ENCODE measurements at regions not wholly inside any gene's neighbourhood (a gene's known extent, or its start where the extent isn't known, plus 50 kb on each side); places are given as distances from the start of the nearest gene placed in this dataset.

DNA sequence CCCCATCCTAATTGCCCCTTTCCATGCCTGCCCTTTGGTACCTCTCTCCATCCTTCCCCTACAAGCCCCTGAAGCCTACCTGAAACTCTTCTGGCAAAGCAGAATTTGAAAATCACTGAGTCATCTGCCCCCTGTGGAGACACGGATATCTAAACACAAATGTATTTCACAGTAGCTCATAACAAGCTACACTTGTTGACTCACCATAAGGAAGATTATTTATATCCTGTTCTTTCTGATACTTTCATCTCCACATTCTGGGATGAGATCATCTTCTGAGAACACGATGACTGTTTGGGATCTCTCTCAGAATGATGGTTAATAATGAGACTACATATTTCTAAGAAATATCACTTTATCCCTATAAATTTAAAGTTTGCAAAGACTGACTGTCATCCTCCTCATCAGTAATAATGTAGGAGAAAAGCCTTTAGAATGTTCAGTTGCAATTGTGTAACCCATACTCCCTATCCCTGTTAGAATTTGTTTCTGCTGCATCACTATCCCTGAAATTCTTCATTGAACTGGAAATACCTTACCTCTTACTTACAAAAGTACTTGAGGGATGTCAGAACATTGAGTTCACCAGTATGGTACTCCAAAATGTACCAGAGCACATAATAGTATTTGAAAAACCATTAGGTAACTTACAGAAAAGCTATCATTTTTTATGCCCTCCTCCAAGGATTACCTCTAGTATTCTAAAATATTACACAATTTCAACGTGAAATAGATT is 116.1 kb upstream of the IL12A start (continued):
- TF ChIP-seq, protein P1, sequence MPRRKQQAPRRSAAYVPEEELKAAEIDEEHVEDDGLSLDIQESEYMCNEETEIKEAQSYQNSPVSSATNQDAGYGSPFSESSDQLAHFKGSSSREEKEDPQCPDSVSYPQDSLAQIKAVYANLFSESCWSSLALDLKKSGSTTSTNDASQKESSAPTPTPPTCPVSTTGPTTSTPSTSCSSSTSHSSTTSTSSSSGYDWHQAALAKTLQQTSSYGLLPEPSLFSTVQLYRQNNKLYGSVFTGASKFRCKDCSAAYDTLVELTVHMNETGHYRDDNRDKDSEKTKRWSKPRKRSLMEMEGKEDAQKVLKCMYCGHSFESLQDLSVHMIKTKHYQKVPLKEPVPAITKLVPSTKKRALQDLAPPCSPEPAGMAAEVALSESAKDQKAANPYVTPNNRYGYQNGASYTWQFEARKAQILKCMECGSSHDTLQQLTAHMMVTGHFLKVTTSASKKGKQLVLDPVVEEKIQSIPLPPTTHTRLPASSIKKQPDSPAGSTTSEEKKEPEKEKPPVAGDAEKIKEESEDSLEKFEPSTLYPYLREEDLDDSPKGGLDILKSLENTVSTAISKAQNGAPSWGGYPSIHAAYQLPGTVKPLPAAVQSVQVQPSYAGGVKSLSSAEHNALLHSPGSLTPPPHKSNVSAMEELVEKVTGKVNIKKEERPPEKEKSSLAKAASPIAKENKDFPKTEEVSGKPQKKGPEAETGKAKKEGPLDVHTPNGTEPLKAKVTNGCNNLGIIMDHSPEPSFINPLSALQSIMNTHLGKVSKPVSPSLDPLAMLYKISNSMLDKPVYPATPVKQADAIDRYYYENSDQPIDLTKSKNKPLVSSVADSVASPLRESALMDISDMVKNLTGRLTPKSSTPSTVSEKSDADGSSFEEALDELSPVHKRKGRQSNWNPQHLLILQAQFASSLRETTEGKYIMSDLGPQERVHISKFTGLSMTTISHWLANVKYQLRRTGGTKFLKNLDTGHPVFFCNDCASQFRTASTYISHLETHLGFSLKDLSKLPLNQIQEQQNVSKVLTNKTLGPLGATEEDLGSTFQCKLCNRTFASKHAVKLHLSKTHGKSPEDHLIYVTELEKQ (tag by site-specific recombination; IDR thresholded peaks at IDR 0.05; ENCODE audit: borderline replicate concordance) = peak; percentile 65; the same call in 1 of the 2 replicates
- TF ChIP-seq, protein P2, sequence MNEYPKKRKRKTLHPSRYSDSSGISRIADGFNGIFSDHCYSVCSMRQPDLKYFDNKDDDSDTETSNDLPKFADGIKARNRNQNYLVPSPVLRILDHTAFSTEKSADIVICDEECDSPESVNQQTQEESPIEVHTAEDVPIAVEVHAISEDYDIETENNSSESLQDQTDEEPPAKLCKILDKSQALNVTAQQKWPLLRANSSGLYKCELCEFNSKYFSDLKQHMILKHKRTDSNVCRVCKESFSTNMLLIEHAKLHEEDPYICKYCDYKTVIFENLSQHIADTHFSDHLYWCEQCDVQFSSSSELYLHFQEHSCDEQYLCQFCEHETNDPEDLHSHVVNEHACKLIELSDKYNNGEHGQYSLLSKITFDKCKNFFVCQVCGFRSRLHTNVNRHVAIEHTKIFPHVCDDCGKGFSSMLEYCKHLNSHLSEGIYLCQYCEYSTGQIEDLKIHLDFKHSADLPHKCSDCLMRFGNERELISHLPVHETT (tag by site-specific recombination; IDR thresholded peaks at IDR 0.05) = peak; percentile 82
- TF ChIP-seq ZNF664 (tag by site-specific recombination; IDR thresholded peaks at IDR 0.05) (no peak), RBAK (tag by site-specific recombination; IDR thresholded peaks at IDR 0.05) (no peak), ZNF776 (tag by site-specific recombination; IDR thresholded peaks at IDR 0.05; ENCODE audit: borderline replicate concordance) (no peak), GLIS2 (tag by site-specific recombination; IDR thresholded peaks at IDR 0.05) (no peak), ZNF624 (tag by site-specific recombination; IDR thresholded peaks at IDR 0.05) (no peak), ZNF768 (tag by site-specific recombination; IDR thresholded peaks at IDR 0.05) (no peak), SP7 (tag by site-specific recombination; IDR thresholded peaks at IDR 0.05) (peak; percentile 74), ZNF239 (tag by site-specific recombination; IDR thresholded peaks at IDR 0.05) (no peak), GFI1B (tag by site-specific recombination; IDR thresholded peaks at IDR 0.05) (no peak), IKZF3 (tag by site-specific recombination; IDR thresholded peaks at IDR 0.05) (peak; percentile 37; the same call in 1 of the 2 replicates), ZNF571 (tag by site-specific recombination; IDR thresholded peaks at IDR 0.05) (no peak), ZBTB17 (tag by site-specific recombination; IDR thresholded peaks at IDR 0.05) (peak; percentile 42), PRDM1 (tag by site-specific recombination; IDR thresholded peaks at IDR 0.05) (peak; percentile 65; the same call in 1 of the 2 replicates), ZNF626 (tag by site-specific recombination; IDR thresholded peaks at IDR 0.05) (no peak), ZFP37 (tag by site-specific recombination; IDR thresholded peaks at IDR 0.05) (peak; percentile 64; the same call in 1 of the 2 replicates), SCRT2 (tag by site-specific recombination; IDR thresholded peaks at IDR 0.05) (peak; percentile 95)
- TF ChIP-seq, protein P3, sequence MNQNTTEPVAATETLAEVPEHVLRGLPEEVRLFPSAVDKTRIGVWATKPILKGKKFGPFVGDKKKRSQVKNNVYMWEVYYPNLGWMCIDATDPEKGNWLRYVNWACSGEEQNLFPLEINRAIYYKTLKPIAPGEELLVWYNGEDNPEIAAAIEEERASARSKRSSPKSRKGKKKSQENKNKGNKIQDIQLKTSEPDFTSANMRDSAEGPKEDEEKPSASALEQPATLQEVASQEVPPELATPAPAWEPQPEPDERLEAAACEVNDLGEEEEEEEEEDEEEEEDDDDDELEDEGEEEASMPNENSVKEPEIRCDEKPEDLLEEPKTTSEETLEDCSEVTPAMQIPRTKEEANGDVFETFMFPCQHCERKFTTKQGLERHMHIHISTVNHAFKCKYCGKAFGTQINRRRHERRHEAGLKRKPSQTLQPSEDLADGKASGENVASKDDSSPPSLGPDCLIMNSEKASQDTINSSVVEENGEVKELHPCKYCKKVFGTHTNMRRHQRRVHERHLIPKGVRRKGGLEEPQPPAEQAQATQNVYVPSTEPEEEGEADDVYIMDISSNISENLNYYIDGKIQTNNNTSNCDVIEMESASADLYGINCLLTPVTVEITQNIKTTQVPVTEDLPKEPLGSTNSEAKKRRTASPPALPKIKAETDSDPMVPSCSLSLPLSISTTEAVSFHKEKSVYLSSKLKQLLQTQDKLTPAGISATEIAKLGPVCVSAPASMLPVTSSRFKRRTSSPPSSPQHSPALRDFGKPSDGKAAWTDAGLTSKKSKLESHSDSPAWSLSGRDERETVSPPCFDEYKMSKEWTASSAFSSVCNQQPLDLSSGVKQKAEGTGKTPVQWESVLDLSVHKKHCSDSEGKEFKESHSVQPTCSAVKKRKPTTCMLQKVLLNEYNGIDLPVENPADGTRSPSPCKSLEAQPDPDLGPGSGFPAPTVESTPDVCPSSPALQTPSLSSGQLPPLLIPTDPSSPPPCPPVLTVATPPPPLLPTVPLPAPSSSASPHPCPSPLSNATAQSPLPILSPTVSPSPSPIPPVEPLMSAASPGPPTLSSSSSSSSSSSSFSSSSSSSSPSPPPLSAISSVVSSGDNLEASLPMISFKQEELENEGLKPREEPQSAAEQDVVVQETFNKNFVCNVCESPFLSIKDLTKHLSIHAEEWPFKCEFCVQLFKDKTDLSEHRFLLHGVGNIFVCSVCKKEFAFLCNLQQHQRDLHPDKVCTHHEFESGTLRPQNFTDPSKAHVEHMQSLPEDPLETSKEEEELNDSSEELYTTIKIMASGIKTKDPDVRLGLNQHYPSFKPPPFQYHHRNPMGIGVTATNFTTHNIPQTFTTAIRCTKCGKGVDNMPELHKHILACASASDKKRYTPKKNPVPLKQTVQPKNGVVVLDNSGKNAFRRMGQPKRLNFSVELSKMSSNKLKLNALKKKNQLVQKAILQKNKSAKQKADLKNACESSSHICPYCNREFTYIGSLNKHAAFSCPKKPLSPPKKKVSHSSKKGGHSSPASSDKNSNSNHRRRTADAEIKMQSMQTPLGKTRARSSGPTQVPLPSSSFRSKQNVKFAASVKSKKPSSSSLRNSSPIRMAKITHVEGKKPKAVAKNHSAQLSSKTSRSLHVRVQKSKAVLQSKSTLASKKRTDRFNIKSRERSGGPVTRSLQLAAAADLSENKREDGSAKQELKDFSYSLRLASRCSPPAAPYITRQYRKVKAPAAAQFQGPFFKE (tag by site-specific recombination; IDR thresholded peaks at IDR 0.05; ENCODE audit: borderline replicate concordance) = no peak
- TF ChIP-seq, protein P4, sequence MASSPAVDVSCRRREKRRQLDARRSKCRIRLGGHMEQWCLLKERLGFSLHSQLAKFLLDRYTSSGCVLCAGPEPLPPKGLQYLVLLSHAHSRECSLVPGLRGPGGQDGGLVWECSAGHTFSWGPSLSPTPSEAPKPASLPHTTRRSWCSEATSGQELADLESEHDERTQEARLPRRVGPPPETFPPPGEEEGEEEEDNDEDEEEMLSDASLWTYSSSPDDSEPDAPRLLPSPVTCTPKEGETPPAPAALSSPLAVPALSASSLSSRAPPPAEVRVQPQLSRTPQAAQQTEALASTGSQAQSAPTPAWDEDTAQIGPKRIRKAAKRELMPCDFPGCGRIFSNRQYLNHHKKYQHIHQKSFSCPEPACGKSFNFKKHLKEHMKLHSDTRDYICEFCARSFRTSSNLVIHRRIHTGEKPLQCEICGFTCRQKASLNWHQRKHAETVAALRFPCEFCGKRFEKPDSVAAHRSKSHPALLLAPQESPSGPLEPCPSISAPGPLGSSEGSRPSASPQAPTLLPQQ (tag by site-specific recombination; IDR thresholded peaks at IDR 0.05) = peak; percentile 38
- TF ChIP-seq, protein P5, sequence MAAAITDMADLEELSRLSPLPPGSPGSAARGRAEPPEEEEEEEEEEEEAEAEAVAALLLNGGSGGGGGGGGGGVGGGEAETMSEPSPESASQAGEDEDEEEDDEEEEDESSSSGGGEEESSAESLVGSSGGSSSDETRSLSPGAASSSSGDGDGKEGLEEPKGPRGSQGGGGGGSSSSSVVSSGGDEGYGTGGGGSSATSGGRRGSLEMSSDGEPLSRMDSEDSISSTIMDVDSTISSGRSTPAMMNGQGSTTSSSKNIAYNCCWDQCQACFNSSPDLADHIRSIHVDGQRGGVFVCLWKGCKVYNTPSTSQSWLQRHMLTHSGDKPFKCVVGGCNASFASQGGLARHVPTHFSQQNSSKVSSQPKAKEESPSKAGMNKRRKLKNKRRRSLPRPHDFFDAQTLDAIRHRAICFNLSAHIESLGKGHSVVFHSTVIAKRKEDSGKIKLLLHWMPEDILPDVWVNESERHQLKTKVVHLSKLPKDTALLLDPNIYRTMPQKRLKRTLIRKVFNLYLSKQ (tag by site-specific recombination; IDR thresholded peaks at IDR 0.05; ENCODE audit: borderline replicate concordance) = no peak
- TF ChIP-seq, protein P6, sequence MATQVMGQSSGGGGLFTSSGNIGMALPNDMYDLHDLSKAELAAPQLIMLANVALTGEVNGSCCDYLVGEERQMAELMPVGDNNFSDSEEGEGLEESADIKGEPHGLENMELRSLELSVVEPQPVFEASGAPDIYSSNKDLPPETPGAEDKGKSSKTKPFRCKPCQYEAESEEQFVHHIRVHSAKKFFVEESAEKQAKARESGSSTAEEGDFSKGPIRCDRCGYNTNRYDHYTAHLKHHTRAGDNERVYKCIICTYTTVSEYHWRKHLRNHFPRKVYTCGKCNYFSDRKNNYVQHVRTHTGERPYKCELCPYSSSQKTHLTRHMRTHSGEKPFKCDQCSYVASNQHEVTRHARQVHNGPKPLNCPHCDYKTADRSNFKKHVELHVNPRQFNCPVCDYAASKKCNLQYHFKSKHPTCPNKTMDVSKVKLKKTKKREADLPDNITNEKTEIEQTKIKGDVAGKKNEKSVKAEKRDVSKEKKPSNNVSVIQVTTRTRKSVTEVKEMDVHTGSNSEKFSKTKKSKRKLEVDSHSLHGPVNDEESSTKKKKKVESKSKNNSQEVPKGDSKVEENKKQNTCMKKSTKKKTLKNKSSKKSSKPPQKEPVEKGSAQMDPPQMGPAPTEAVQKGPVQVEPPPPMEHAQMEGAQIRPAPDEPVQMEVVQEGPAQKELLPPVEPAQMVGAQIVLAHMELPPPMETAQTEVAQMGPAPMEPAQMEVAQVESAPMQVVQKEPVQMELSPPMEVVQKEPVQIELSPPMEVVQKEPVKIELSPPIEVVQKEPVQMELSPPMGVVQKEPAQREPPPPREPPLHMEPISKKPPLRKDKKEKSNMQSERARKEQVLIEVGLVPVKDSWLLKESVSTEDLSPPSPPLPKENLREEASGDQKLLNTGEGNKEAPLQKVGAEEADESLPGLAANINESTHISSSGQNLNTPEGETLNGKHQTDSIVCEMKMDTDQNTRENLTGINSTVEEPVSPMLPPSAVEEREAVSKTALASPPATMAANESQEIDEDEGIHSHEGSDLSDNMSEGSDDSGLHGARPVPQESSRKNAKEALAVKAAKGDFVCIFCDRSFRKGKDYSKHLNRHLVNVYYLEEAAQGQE (tag by site-specific recombination; IDR thresholded peaks at IDR 0.05) = no peak

All from HEK293 (cell line).